GM13976 (cell line): ENCODE measurements at regions not wholly inside any gene's neighbourhood (a gene's known extent, or its start where the extent isn't known, plus 50 kb on each side); places are given as distances from the start of the nearest gene placed in this dataset.

Source experiments
- DNase-seq: peaks from one replicate; pipeline ENCODE4 v3.0.0; 2012; ENCODE audit warnings: low spot score
- in situ Hi-C: fragments of 300-500 bp; cut with MboI; formaldehyde crosslinking; loops from one replicate; pipeline ENCODE4 v1.12.0; 2022; ENCODE audit warnings: low sequenced_read_pairs, mixed read lengths, inconsistent platforms; ENCODE audit not compliant: unreplicated experiment
- TF ChIP-seq, protein P1 (sequence below): IDR thresholded peaks from 2 replicates; pipeline ENCODE4 v1.5.1; 2012; ENCODE audit warnings: borderline replicate concordance, mild to moderate bottlenecking; ENCODE audit not compliant: insufficient read depth; ENCODE audit errors: extremely low read depth, missing control alignments, control extremely low read depth

DNA sequence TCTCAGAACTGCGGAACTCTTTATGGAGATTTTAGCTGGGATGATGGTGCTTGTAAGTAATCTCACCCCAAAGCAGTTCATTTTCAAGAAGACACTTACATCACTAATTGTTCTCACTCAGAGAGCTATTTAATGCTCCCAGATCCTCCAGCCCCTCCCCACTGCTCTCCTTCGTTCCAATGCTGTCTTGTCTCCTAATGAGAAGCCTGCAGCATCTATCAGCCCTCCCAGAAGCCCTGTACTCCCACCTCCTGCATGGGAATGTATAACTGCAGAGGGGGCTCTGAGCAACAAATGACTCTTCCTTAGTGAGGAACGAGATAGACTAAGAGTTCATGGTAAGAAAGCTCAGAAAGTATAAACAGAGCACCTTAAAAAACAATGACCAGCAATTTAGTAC lies 377.4 kb upstream of the RUNX1 start:
- in situ Hi-C loops = no loop called here
- no peak for DNase-seq
- TF ChIP-seq, protein P1, sequence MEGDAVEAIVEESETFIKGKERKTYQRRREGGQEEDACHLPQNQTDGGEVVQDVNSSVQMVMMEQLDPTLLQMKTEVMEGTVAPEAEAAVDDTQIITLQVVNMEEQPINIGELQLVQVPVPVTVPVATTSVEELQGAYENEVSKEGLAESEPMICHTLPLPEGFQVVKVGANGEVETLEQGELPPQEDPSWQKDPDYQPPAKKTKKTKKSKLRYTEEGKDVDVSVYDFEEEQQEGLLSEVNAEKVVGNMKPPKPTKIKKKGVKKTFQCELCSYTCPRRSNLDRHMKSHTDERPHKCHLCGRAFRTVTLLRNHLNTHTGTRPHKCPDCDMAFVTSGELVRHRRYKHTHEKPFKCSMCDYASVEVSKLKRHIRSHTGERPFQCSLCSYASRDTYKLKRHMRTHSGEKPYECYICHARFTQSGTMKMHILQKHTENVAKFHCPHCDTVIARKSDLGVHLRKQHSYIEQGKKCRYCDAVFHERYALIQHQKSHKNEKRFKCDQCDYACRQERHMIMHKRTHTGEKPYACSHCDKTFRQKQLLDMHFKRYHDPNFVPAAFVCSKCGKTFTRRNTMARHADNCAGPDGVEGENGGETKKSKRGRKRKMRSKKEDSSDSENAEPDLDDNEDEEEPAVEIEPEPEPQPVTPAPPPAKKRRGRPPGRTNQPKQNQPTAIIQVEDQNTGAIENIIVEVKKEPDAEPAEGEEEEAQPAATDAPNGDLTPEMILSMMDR = no peak

DNA sequence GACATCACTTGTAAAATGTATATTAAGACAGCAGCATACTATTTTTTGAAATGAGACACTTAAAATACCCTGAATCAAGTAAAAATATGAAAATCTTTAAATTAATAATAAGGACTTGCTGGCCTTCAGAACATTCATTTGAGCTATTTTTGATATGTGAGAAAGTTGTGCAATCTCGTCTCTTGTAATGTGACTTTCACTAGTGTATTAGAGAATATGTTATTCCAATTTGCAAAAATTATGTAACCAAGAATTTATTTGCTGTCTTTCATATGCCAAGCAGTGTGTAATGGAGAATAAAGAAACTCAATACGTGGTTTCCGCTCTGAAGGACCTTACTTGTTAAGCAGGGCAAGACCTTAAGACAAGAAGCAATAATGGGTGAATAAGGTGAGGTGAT lies 375.0 kb upstream of the RUNX1 start:
- in situ Hi-C loops = no loop called here
- TF ChIP-seq, protein P1 = no peak
- DNase-seq = no peak

DNA sequence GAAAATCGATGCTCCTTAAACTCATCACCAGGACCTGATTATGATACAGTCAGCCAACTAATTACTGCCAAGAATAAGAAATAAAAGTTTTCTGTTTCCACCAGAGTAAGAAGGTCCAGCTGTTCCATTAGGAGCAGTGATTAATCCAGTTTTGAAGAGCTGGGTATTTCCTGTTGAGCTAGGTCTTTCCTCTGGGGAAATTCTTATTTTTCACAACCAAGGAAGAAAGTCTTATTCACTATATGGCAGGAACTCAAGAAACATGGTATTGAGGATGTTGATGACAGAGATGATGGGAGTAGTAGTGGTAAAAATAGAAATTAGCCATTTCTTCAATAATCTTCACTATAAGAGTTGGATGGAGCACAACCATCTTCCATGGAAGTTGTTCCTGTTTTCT lies 374.6 kb upstream of the RUNX1 start:
- TF ChIP-seq, protein P1 = no peak

DNA sequence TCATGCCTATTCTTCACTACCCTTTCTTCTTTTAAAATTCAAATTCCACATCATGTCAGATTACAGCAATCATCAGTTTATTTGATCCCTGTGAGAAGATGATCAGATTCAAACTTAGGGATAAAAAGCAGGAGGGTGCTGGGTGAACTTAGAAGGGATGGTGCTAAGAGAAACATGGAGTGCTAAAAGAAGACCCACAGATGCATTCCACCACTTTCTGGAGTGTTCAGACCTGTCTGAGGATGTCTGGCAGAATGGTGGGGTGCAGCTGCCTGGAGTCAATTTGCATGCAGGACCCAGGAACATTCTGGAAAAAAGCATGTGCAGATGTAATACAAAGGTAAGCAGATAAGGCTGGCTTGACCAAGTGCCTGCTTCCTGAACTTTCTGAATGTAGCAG lies 372.9 kb upstream of the RUNX1 start:
- no peak for DNase-seq
- TF ChIP-seq, protein P1 = no peak
- in situ Hi-C loops = no loop called here

More for the DNA sequence above, 374.6 kb upstream of the RUNX1 start:
- DNase-seq = no peak
- in situ Hi-C loops = no loop called here

DNA sequence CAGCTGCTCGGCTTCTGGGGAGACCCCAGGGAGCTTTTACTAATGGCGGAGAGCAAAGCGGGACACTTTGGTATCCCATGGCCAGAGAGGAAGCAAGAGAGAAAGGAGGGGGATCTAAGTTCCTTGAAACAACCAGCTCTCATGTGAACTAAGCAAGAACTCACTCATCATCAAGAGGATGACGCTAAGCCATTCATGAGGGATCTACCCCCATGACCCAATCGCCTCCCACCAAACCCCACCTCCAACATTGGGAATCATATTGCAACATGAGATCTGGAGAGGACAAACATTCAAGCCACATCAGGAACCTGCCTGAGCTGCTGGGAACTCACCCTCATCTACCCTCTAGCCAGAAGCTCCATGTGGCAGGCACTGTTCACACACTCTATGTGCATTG lies 372.1 kb upstream of the RUNX1 start:
- DNase-seq = no peak
- in situ Hi-C loops = no loop called here

DNA sequence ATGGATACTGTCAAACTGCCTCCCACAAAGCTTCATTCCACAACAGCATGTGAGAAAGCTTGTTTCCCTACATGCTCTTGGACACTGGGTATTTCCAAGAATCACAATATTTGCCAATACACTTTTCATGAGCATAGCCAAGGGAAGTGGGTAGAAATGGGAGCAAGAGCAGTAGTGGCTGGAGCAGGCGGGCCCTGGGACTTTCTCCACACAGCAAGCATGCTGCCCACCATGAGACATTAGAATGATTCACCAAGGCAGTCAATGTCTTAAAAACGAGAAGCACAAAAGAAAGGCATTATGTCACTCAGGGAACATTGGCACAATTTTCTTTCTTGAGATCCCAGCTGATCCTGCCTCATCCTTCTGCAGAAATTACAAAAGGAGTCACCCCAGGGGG lies 371.6 kb upstream of the RUNX1 start:
- TF ChIP-seq, protein P1 = no peak
- in situ Hi-C loops = no loop called here
- no peak for DNase-seq

More for the DNA sequence above, 372.1 kb upstream of the RUNX1 start:
- TF ChIP-seq, protein P1 = no peak

DNA sequence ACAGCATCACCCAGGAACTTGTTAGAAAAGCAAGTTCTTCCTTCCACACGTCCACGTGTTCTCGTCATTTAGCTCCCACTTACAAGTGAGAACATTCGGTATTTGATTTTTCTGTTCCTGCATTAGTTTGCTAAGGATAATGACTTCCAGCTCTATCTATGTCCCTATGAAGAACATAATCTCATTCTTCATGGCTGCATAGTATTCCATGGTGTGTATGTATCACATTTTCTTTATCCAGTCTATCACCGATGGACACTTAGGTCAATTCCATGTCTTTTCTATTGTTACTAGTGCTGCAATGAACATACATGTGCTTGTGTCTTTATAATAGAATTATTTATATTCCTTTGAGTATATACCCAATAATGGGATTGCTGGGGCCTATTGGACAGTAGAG lies 368.7 kb upstream of the RUNX1 start:
- TF ChIP-seq, protein P1 = no peak
- in situ Hi-C loops = no loop called here
- DNase-seq = no peak
